HG03175 (cell line): ENCODE measurements at regions not wholly inside any gene's neighbourhood (a gene's known extent, or its start where the extent isn't known, plus 50 kb on each side); places are given as distances from the start of the nearest gene placed in this dataset.

Source experiments
- ATAC-seq: cut with Tn5 transposase; IDR thresholded peaks from one replicate; pipeline ENCODE4 v1.9.1; 2021; ENCODE audit warnings: mild to moderate bottlenecking, moderate library complexity; ENCODE audit not compliant: unreplicated experiment

- ATAC-seq, result no peak
Observed at GRCh38 chr6:19028201-19028600, 641.1 kb downstream of the RNF144B start.

GRCh38 chr6:19032591-19033295, 645.6 kb downstream of the RNF144B start:
- no peak for ATAC-seq

DNA sequence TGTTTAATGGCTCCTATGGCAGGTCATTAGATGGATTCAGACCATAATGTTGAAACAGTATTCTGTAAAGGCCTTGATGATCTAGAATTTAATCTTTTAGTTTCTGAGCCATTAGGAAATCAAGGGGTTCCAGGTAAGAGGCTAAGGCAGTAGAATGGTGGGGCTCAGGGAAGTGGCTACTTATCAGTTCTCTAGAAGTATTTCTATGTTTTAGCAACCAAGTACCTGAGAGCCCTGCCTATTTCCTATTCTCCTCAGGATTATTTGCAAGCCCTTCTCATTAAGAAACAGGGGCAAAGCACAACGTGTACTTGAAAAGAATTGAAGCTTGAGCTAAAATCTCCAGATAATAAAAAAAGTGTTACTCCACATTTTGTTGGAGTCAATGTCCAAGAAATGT, 646.5 kb downstream of the RNF144B start:
- no peak for ATAC-seq

- no peak for ATAC-seq
Observed at GRCh38 chr6:19034986-19035385, 647.8 kb downstream of the RNF144B start.

DNA sequence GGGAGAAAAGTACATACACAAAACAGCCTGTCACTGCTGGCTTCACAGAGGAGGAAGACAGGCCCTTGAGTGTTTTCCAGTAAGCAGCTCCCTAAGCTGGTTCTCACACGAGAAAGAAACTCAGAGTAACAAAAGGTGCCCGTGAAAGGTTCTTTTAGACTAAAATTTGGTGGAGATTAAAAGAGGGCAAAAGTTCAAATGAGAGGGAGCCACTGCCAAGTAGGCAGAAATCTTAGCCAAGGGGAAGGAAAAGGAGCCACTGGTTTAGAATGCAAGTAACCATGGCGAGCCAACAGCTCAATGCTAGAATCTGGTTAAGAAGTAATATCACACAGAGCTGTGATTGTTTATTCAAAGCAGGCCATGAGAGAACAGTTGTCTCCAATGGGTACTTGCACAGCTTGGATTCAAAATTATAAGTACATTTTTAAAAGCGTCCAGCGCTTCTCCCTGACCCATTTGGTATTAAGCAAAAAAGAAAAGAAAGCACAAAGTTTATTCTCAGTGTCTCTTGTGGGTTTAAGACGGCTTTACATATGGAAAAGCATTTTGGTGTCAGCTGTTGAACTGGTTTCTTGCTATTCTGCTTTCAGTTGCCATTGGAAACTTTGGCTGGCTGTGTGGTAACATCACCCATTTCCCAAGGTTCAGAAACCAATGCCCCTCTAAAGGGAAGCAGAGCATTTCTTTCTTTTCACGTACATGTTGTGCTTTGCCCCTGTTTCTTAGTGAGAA, 648.5 kb downstream of the RNF144B start:
- no peak for ATAC-seq

GRCh38 chr6:19036196-19036555, 649.0 kb downstream of the RNF144B start:
- ATAC-seq, result no peak

DNA sequence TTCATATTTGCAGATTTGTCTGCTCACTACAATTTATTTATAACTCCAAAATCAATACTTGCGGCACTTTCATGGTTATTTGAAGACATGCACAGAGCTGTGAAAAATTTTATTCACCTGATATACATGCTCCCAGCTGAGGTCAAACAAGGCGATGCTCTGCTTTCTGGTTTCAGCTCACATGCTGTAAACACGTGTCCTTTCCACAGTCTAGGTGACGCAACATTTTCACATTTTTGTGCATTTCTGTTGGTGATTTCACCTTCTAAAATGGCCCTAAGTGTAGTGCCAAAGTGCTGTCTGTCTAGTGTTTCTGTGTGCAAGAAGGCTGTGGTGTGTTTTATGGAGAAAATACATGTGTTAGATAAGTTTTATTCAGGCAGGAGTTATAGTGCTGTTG, 650.5 kb downstream of the RNF144B start:
- ATAC-seq, result no peak

- no peak for ATAC-seq
Observed at GRCh38 chr6:19039287-19039686, 652.1 kb downstream of the RNF144B start.

GRCh38 chr6:19041906-19042305, 654.8 kb downstream of the RNF144B start:
- no peak for ATAC-seq

- no peak for ATAC-seq
Observed at GRCh38 chr6:19042420-19042819, 655.3 kb downstream of the RNF144B start.

GRCh38 chr6:19050765-19051164, 663.6 kb downstream of the RNF144B start:
- no peak for ATAC-seq

GRCh38 chr6:19052219-19052618, 665.1 kb downstream of the RNF144B start:
- no peak for ATAC-seq

DNA sequence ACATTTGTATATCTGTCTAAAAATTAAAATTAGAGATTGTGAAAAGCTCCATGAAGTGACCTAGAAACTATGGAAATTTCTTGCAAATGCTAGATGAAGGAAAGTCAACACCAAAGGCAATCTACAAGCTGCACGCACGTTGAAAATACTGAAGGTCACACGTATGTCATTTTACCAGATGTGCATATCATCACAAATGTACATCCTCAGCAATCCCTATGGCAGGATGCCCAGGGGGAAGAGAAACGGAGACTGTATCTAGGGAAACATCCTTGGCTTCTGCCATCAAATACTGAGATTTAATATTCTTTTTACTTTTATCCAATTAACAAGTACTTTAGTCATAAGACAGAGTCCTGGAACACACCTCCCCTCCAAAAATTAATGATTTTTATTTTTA, 672.0 kb downstream of the RNF144B start:
- no peak for ATAC-seq

DNA sequence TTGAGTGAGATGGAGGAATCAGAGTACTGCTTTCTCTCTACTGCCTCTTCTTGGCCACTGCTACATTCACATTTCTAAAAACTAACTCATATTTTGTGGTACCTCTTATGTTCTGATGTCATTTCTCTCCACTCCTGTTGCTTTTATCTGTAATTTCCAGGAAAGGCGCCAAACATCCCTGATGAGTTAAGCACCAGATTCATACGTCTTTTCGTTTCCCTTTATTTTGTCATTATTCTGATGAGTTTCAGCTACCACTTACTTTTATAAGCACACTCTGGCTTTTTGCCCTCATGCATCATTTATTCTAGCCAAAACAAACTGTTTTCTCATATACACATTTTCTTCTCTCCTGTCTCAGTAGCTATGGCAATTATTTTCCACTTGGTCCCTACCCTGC, 680.0 kb downstream of the RNF144B start:
- no peak for ATAC-seq

GRCh38 chr6:19070520-19070919, 683.4 kb downstream of the RNF144B start:
- ATAC-seq, result no peak

- ATAC-seq, result no peak
Observed at GRCh38 chr6:19083801-19084200, 696.7 kb downstream of the RNF144B start.

DNA sequence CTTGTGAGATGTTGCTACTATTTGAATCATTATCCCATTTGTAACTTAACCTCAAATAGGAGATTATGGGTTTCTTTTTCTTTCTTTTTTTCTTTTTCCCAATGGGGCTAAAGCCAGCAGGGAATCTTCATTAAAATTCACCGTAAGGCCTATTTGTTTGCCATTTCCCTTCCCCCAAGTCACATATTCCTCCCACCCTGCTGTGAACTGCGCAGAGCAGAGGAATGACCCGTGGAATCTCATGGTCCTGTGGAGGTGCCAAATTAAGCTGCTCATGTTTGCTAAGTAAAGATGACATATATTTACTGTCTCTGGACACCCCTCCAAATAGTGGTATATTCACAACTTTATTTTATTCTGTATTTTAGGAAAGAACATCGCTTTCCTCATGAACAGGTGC, 699.3 kb downstream of the RNF144B start:
- ATAC-seq, result no peak

- ATAC-seq, result no peak
Observed at GRCh38 chr6:19087296-19087695, 700.1 kb downstream of the RNF144B start.

DNA sequence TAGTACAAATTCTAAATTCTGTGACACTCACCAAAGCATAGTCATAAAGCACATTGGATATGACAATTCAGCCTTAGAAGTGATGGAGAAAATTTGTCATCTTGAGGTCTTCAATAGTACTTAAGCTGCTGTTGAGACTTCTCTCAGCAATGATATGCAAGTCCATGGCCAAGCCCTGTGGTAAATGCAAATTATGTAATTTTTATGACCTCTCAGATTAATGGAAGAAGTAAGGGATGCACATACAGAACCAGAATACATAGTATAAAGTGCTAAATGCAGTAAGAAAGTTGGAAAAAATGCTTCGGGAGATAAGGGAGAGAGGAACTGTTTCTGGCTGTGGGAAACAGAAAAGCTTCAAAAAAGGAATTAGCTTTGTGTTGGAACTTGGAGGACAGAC, 700.7 kb downstream of the RNF144B start:
- ATAC-seq, result no peak

DNA sequence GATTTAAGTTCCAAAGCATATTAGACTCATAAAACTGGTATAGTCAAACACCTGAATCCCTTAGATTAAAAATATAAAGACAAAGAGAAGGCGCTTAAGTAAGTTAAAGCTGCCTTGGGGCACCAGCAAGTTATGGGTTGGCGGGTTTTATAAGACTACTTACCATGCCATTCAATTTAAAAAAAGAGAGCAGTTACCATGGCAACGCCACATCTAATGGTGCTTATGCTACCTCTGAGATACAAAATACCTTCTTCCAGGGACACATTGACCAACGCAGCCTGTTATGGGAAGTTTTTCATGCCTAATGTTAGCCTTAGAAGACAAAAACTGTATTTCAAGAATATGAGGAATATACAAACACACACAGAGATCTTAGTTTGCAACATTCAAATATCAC, 713.6 kb downstream of the RNF144B start:
- no peak for ATAC-seq

DNA sequence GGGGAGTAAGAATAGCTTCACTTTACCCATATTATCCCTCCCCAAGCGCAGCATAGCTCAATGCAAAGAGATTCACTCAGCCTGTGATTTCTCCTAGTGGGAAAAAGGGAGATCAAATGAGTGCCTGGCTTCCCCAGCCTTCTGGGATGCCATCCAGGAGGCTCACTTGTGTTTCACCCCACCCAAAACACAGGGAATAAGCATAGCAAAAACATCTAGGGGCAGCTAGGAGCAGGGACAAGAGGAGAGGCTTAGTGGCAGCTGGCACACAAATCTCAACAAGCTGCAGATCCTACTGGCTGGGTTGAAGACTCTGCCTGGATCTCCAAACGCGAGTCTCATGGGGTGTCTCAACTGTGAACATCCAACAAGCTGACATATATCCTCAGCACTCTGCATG, 715.8 kb downstream of the RNF144B start:
- ATAC-seq, result no peak

DNA sequence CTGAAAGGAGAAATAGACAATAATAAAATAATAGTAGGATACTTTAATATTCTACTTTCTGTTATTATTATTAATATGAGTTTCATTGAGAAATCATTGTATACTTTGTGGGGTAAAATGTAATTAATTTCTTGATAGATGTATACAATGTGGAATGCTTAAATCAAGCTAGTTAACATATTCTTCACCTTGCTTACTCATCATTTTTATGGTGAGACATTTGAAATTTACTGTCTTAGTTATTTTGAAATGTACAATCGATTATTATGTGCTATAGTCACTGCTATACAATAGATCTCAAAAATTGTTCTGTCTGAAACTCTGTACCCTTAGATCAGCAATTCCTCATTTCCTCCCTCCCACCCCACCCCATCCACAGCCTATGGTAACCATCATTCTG, 720.3 kb downstream of the RNF144B start:
- ATAC-seq, result no peak

- no peak for ATAC-seq
Observed at GRCh38 chr6:19121521-19121920, 715.6 kb upstream of the ID4 start.
